ENCODE measurements at regions not wholly inside any gene's neighbourhood (a gene's known extent, or its start where the extent isn't known, plus 50 kb on each side); places are given as distances from the start of the nearest gene placed in this dataset.

- TF ChIP-seq POLR2A (IDR thresholded peaks at IDR 0.05; ENCODE audit: low read length) (no peak), GATA1 (IDR thresholded peaks at IDR 0.05; ENCODE audit: low read depth, low read length) (no peak)
These were observed 999.5 kb upstream of the PABPC4L start for GRCh38 chr4:135201081-135201480.
